Renal cortex interstitium (tissue), 11 donors: ENCODE measurements at regions not wholly inside any gene's neighbourhood (a gene's known extent, or its start where the extent isn't known, plus 50 kb on each side); places are given as distances from the start of the nearest gene placed in this dataset.

Experiments
- DNase-seq, 11 donors: peaks; one replicate each; pipeline ENCODE4 v3.0.0-alpha.2; 2013; ENCODE audit warnings: low read depth in 9 of 11, low spot score in 4 of 11; ENCODE audit errors: extremely low read depth in 1 of 11

- peak in 10 of 11 donors; percentile 26 to 53 (median 37) for DNase-seq
Measured at GRCh38 chr12:66066137-66066928, 64.2 kb downstream of the LLPH start.

- DNase-seq = no peak
Measured at GRCh38 chr12:66065641-66066136, 64.9 kb downstream of the LLPH start.

- DNase-seq = no peak
Measured at GRCh38 chr12:66065150-66065549, 65.4 kb downstream of the LLPH start.

- DNase-seq = no peak
Measured at GRCh38 chr12:66063916-66064315, 66.6 kb downstream of the LLPH start.

GRCh38 chr12:66062290-66062625 is 68.3 kb downstream of the LLPH start:
- no peak for DNase-seq

- no peak for DNase-seq
Measured at GRCh38 chr12:66061557-66062289, 68.8 kb downstream of the LLPH start.

GRCh38 chr12:66061076-66061475 is 69.5 kb downstream of the LLPH start:
- DNase-seq = no peak

GRCh38 chr12:66060163-66060907 is 70.2 kb downstream of the LLPH start:
- no peak for DNase-seq

- DNase-seq = no peak
Measured at GRCh38 chr12:66059666-66060065, 70.9 kb downstream of the LLPH start.

GRCh38 chr12:66058554-66058953 is 72.0 kb downstream of the LLPH start:
- DNase-seq = no peak

GRCh38 chr12:66055837-66056319 is 74.7 kb downstream of the LLPH start:
- DNase-seq = no peak

GRCh38 chr12:66052988-66053615 is 77.4 kb downstream of the LLPH start:
- DNase-seq = no peak

- no peak for DNase-seq
Measured at GRCh38 chr12:66051361-66051760, 79.2 kb downstream of the LLPH start.

GRCh38 chr12:66050610-66051009 is 79.9 kb downstream of the LLPH start:
- DNase-seq = no peak

- no peak for DNase-seq
Measured at GRCh38 chr12:66050283-66050576, 80.3 kb downstream of the LLPH start.

- no peak for DNase-seq
Measured at GRCh38 chr12:66049538-66050282, 80.8 kb downstream of the LLPH start.

GRCh38 chr12:66048835-66049537 is 81.6 kb downstream of the LLPH start:
- DNase-seq = no peak

GRCh38 chr12:66048218-66048834 is 82.2 kb downstream of the LLPH start:
- DNase-seq = no peak
